ENCODE measurements at regions not wholly inside any gene's neighbourhood (a gene's known extent, or its start where the extent isn't known, plus 50 kb on each side); places are given as distances from the start of the nearest gene placed in this dataset.
A peak's percentile ranks its signal among the peaks of the same experiment; 100 is the strongest.

- CTCF ChIA-PET (ENCODE audit: partially characterized antibody): interaction anchor here (0.6 to 1.3 kb wide), 2 partner anchors 19 to 25 kb away, joined by 3 to 5 read pairs; no protein-coding TSS in a partner anchor
- Histone ChIP-seq H4K91ac (replicated peaks; ENCODE audit: insufficient read length, low read length) (peak overlapping the region; percentile 63), H2BK12ac (ENCODE audit: low read depth, low read length) (peak overlapping the region; percentile 98), H4K20me1 (replicated peaks in 1 of 2; ENCODE audit: control insufficient read depth in 1 of 2, insufficient read depth in 2 of 2, low read length in 2 of 2) (no peaks in the 10 kb centered on the region), H3K4ac (replicated peaks; ENCODE audit: insufficient read length, low read depth, low read length) (no peak overlapping the region), H2BK5ac (ENCODE audit: low read depth, low read length) (peak overlapping the region; percentile 87), H3K27ac (ENCODE audit: low read depth, low read length) (no peak overlapping the region), H2BK15ac (ENCODE audit: low read length) (no peak overlapping the region), H3K56ac (replicated peaks; ENCODE audit: insufficient read length, low read depth, low read length) (no peak overlapping the region), H2AK5ac (ENCODE audit: low read depth, low read length) (no peak overlapping the region), H3K18ac (ENCODE audit: extremely low read depth, low read length) (peak overlapping the region; percentile 55), H4K5ac (ENCODE audit: insufficient read length, low read depth, low read length) (peak overlapping the region; percentile 39), H3K36me3 (ENCODE audit: control insufficient read depth in 2 of 4, insufficient read depth in 4 of 4, low read length in 3 of 4) (no peaks in the 10 kb centered on the region), H3K4me3 (ENCODE audit: extremely low read depth in 1 of 4, insufficient read depth in 2 of 4, low read depth in 3 of 4, low read length in 4 of 4) (peak overlapping the region in 1 of 4 experiments; percentile 17; a peak in 1 of 8 replicates), H3K23me2 (ENCODE audit: low read depth, low read length) (no peaks in the 10 kb centered on the region; the same call in 1 of the 2 replicates), H3K4me1 (replicated peaks in 1 of 4; ENCODE audit: control insufficient read depth in 3 of 4, insufficient read depth in 4 of 4, low read length in 3 of 4) (peaks cover 3 to 17% (median 8%) of the 10 kb centered on the region in 4 experiments; a peak in 5 of 7 replicates), H3K9me3 (ENCODE audit: insufficient read depth in 2 of 2, low read depth in 1 of 2, low read length in 1 of 2) (peaks cover 0 to 9% of the 10 kb centered on the region in 2 experiments; a peak in 3 of 4 replicates), H3K23ac (ENCODE audit: insufficient read length) (no peak overlapping the region), H2BK120ac (replicated peaks; ENCODE audit: low read depth, low read length) (peak overlapping the region; percentile 47), H4K8ac (ENCODE audit: extremely low read depth, insufficient read depth, low read length) (no peak overlapping the region), H3K4me2 (ENCODE audit: insufficient read depth in 1 of 2, low read depth in 2 of 2, low read length in 2 of 2) (peak overlapping the region in 1 of 2 experiments; percentile 62; a peak in 2 of 4 replicates), H3K9ac (replicated peaks in 1 of 4; ENCODE audit: extremely low read depth in 1 of 4, low read depth in 3 of 4, low read length in 3 of 4) (no peak overlapping the region), H3K27me3 (replicated peaks in 1 of 4; ENCODE audit: control insufficient read depth in 3 of 4, extremely low read depth in 1 of 4, insufficient read depth in 3 of 4, low read length in 3 of 4) (no peaks in the 10 kb centered on the region), H3K79me2 (ENCODE audit: control insufficient read depth in 1 of 2, insufficient read depth in 2 of 2, low read length in 2 of 2) (no peaks in the 10 kb centered on the region), H2AFZ (ENCODE audit: low read length) (no peak overlapping the region), H3K14ac (ENCODE audit: insufficient read length) (no peak overlapping the region), H2BK20ac (ENCODE audit: low read length) (peak overlapping the region; percentile 98; the same call in 1 of the 2 replicates), H3K79me1 (ENCODE audit: low read depth, low read length) (no peaks in the 10 kb centered on the region)
- POLR2A ChIA-PET (ENCODE audit: partially characterized antibody): interaction anchor here (1.0 to 2.7 kb wide), 4 partner anchors 9 to 247 kb away, joined by 3 to 24 read pairs (median 4); no protein-coding TSS in a partner anchor
- FAIRE-seq: no peak
- TF ChIP-seq ASH2L (IDR thresholded peaks at IDR 0.05; ENCODE audit: low read length): no peak
- WGBS, 2 experiments (ENCODE audit: extremely low coverage in 1 of 2, insufficient coverage in 1 of 2, insufficient read length in 1 of 2, insufficient replicate concordance in 2 of 2, low coverage in 1 of 2, low lambda C conversion rate in 2 of 2, missing lambda C conversion rate in 1 of 2): 62% methylated on average over 3 of the region's 3 CpGs; no CpG with 5 or more reads in 1 of the 2 experiments
- no peak for DNase-seq (ENCODE audit: low read depth in 1 of 2, low spot score in 2 of 2)
These were observed 247.1 kb upstream of the GALNT17 start for GRCh38 chr7:70884809-70885208.

Data from H1 (cell line).